ENCODE measurements at regions not wholly inside any gene's neighbourhood (a gene's known extent, or its start where the extent isn't known, plus 50 kb on each side); places are given as distances from the start of the nearest gene placed in this dataset.

DNA sequence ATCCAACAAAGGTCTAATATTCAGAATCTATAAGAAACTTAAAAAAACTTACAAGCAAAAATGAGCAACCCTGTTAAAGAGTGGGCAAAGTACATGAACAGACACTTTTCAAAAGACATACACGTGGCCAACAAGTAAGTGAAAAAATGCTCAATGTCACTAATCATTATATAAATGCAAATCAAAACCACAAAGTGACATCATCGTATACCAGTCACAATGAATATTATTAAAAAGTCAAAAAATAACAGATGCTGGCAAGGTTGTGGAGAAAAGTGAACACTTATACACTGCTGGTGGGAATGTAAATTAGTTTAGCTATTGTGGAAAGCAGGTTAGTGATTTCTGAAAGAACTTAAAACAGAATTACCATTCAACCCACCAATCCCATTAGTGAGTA, 199.1 kb downstream of the SNAPC1 start:
- TF ChIP-seq CTCF (conservative IDR thresholded peaks at IDR 0.05) = no peak
- no peak overlapping the region for H3K27ac ChIP-seq

DNA sequence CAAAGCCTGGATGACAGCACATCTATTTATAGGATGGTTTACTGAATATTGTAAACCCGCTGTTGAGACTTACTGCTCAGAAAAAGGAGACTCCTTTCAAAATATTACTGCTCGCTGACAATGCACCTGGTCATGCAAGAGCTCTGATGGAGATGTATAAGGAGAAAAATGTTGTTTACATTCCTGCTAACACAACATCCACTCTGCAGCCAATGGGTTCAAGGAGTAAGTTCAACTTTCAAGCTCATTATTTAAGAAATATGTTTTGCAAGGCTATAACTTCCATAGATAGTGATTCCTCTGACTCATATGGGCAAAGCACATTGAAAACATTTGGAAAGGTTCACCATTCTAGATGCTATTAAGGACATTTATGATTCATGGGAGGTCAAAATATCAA, 201.7 kb downstream of the SNAPC1 start:
- TF ChIP-seq CTCF (conservative IDR thresholded peaks at IDR 0.05) = no peak
- H3K27ac ChIP-seq = no peak overlapping the region

DNA sequence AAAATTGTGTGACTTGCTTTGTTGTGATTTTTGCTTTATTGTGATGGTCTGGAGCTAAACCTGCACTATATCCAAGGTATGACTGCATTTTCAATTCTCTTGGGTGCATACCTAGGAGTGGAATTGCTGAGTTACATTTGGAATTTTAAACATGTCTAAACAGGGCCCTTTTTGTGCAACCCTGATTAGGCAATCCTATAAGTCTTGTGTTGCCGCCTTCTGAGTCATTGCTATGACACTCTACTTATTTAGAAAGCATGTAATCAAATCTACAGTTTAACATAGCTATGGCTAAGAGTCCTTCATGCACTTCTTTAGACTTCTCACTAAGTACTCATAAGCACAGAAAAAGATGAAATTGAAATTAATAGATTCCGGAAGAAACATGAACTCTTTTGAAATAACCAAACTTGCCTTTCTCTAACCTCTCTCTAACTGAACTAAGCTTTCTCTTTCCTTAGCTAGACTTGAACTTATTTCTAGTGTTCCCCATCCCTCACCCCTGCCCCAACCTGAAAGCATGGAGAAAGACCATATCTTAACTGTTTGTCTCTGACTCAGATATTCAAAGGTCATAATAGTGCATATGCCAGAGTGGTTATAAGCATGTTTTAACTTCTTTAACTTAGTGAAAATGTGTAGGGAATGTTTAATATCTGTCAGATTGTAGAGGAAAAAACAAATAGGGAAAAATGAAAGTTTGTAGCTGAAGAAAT, 203.0 kb downstream of the SNAPC1 start:
- H3K27ac ChIP-seq = no peak overlapping the region
- no peak for TF ChIP-seq CTCF (conservative IDR thresholded peaks at IDR 0.05)

- no peak overlapping the region for H3K27ac ChIP-seq
- no peak for TF ChIP-seq CTCF (conservative IDR thresholded peaks at IDR 0.05)
These were observed 206.0 kb downstream of the SNAPC1 start for GRCh38 chr14:61968207-61968606.

- no peak for TF ChIP-seq CTCF (conservative IDR thresholded peaks at IDR 0.05)
- no peak overlapping the region for H3K27ac ChIP-seq
These were observed 210.5 kb downstream of the SNAPC1 start for GRCh38 chr14:61972711-61973110.

- no peak for TF ChIP-seq CTCF (conservative IDR thresholded peaks at IDR 0.05)
These were observed 211.8 kb downstream of the SNAPC1 start for GRCh38 chr14:61973981-61974380.

DNA sequence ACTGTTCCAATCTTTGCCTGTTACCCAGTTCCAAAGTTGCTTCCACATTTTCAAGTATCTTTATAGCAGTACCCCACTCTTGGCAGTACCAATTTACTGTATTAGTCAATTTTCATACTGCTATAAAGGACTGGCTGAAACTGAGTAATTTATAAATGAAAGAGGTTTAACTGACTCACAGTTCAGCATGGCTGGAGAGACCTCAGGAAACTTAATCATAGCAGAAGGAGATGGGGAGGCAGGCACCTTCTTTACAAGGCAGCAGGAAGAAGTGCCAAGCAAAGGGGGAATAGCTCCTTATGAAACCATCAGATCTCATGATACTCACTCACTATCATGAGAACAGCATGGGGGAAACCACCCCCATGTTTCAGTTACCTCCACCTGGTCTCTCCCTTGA, 215.0 kb downstream of the SNAPC1 start:
- H3K27ac ChIP-seq = no peak overlapping the region
- TF ChIP-seq CTCF (conservative IDR thresholded peaks at IDR 0.05) = no peak

More at GRCh38 chr14:61973981-61974380, 211.8 kb downstream of the SNAPC1 start:
- H3K27ac ChIP-seq = no peak overlapping the region

All from VCaP (cell line).